Mesenchymal stem cell (in vitro differentiated cells and primary cell): ENCODE measurements at regions not wholly inside any gene's neighbourhood (a gene's known extent, or its start where the extent isn't known, plus 50 kb on each side); places are given as distances from the start of the nearest gene placed in this dataset.

ENCODE experiments used
- DNase-seq: peaks from one replicate; pipeline ENCODE4 v3.0.0-alpha.2; 2013
- H2AFZ ChIP-seq: one replicate; pipeline ENCODE4 v1.6.1; 2013; ENCODE audit warnings: low read depth, mild to moderate bottlenecking, control low read depth, inconsistent platforms, low read length, moderate library complexity
- H2AK5ac ChIP-seq: 2 replicates; pipeline ENCODE4 v1.6.1; 2013; ENCODE audit warnings: low read length, moderate library complexity, mild to moderate bottlenecking, inconsistent platforms; ENCODE audit not compliant: severe bottlenecking
- H2BK120ac ChIP-seq: one replicate; pipeline ENCODE4 v1.6.1; 2013; ENCODE audit warnings: low read depth, mild to moderate bottlenecking, inconsistent platforms, low read length, moderate library complexity
- H2BK12ac ChIP-seq, 2 experiments: one replicate each; pipeline ENCODE4 v1.6.1; 2013; ENCODE audit warnings: inconsistent platforms in 2 of 2, low read length in 2 of 2, mild to moderate bottlenecking in 2 of 2, moderate library complexity in 2 of 2, control low read depth in 1 of 2
- H2BK15ac ChIP-seq: one replicate; pipeline ENCODE4 v1.6.1; 2013; ENCODE audit warnings: mild to moderate bottlenecking, low read depth, inconsistent platforms; ENCODE audit not compliant: poor library complexity, severe bottlenecking
- H2BK5ac ChIP-seq: 2 replicates; pipeline ENCODE4 v1.6.1; 2013; ENCODE audit warnings: low read depth, mild to moderate bottlenecking, low read length, control low read depth, inconsistent platforms; ENCODE audit not compliant: poor library complexity, severe bottlenecking
- H3K14ac ChIP-seq, 2 experiments: one replicate each; pipeline ENCODE4 v1.6.1; 2013; ENCODE audit warnings: inconsistent platforms in 2 of 2, low read length in 2 of 2, control low read depth in 1 of 2, mild to moderate bottlenecking in 1 of 2, moderate library complexity in 1 of 2
- H3K18ac ChIP-seq, 2 experiments: one replicate each; pipeline ENCODE4 v1.6.1; 2013; ENCODE audit warnings: inconsistent platforms in 2 of 2, low read length in 2 of 2, control low read depth in 1 of 2, low read depth in 1 of 2, mild to moderate bottlenecking in 1 of 2
- H3K23ac ChIP-seq, 2 experiments: one replicate each; pipeline ENCODE4 v1.6.1; 2013; ENCODE audit warnings: inconsistent platforms in 2 of 2, low read length in 2 of 2, mild to moderate bottlenecking in 2 of 2, moderate library complexity in 2 of 2, control low read depth in 1 of 2
- H3K27ac ChIP-seq: 2 replicates; pipeline ENCODE4 v1.5.1; 2013; ENCODE audit warnings: mild to moderate bottlenecking, moderate library complexity, low read length, control low read depth, inconsistent platforms; ENCODE audit not compliant: poor library complexity, severe bottlenecking
- H3K27me3 ChIP-seq, 2 experiments: 2 replicates each; pipeline versions ENCODE4 v1.6.1 to v1.7.0; 2013; ENCODE audit warnings: low read length in 2 of 2, mild to moderate bottlenecking in 2 of 2, moderate library complexity in 2 of 2, control low read depth in 1 of 2, inconsistent platforms in 1 of 2; ENCODE audit not compliant: control insufficient read depth in 1 of 2, insufficient read depth in 1 of 2
- H3K36me3 ChIP-seq, 2 experiments: 2 replicates each; pipeline versions ENCODE4 v1.6.1 to v1.7.0; 2013; ENCODE audit warnings: low read length in 2 of 2, control low read depth in 1 of 2, inconsistent platforms in 1 of 2, low read depth in 1 of 2, mild to moderate bottlenecking in 1 of 2; ENCODE audit not compliant: insufficient read depth in 2 of 2, control insufficient read depth in 1 of 2
- H3K4ac ChIP-seq, 2 experiments: one replicate each; pipeline ENCODE4 v1.6.1; 2013; ENCODE audit warnings: inconsistent platforms in 2 of 2, low read length in 2 of 2, mild to moderate bottlenecking in 2 of 2, moderate library complexity in 2 of 2, control low read depth in 1 of 2, low read depth in 1 of 2
- H3K4me1 ChIP-seq: 2 replicates; pipeline ENCODE4 v1.6.1; 2013; ENCODE audit warnings: low read depth, low read length, control low read depth; ENCODE audit not compliant: control insufficient read depth, insufficient read depth
- H3K4me2 ChIP-seq: 2 replicates; pipeline ENCODE4 v1.6.1; 2013; ENCODE audit warnings: low read length, mild to moderate bottlenecking, inconsistent platforms; ENCODE audit not compliant: poor library complexity, severe bottlenecking
- H3K4me3 ChIP-seq, 2 experiments: 2 replicates each; pipeline versions ENCODE4 v1.5.1 to v1.7.0; 2013; ENCODE audit warnings: low read length in 2 of 2, mild to moderate bottlenecking in 2 of 2, control low read depth in 1 of 2, low read depth in 1 of 2; ENCODE audit not compliant: insufficient read depth in 1 of 2
- H3K79me1 ChIP-seq: replicated peaks from 2 replicates; pipeline ENCODE4 v1.6.1; 2013; ENCODE audit warnings: mild to moderate bottlenecking, control low read depth, low read length, inconsistent platforms; ENCODE audit not compliant: poor library complexity, severe bottlenecking
- H3K9ac ChIP-seq: 2 replicates; pipeline ENCODE4 v1.7.0; 2013; ENCODE audit warnings: mild to moderate bottlenecking, low read length, moderate library complexity
- H3K9me3 ChIP-seq: 2 replicates; pipeline ENCODE4 v1.7.0; 2013; ENCODE audit warnings: mild to moderate bottlenecking, low read length; ENCODE audit not compliant: control insufficient read depth
- H4K8ac ChIP-seq: one replicate; pipeline ENCODE4 v1.6.1; 2013; ENCODE audit warnings: inconsistent platforms, mild to moderate bottlenecking, low read length, moderate library complexity
- H4K91ac ChIP-seq: one replicate; pipeline ENCODE4 v1.6.1; 2013; ENCODE audit warnings: mild to moderate bottlenecking, low read length, inconsistent platforms
- WGBS: methylation state at CpG from one replicate; pipeline ENCODE4 v1.1.7; 2013; ENCODE audit warnings: mixed read lengths; 5-methylcytosine and 5-hydroxymethylcytosine counted together

GRCh38 chr11:122398167-122398566 is 257.4 kb upstream of the UBASH3B start:
- Histone ChIP-seq H3K27me3 (peaks cover 0 to 4% of the 10 kb centered on the region in 2 experiments), H3K4me2 (no peak overlapping the region), H2BK120ac (no peak overlapping the region), H3K9me3 (no peaks in the 10 kb centered on the region), H2BK12ac (no peak overlapping the region), H3K4ac (no peak overlapping the region), H2AFZ (no peak overlapping the region), H3K4me3 (no peak overlapping the region), H4K91ac (no peak overlapping the region), H3K36me3 (no peaks in the 10 kb centered on the region), H2BK5ac (no peak overlapping the region), H3K9ac (no peak overlapping the region), H4K8ac (no peak overlapping the region), H3K27ac (no peak overlapping the region), H2BK15ac (no peak overlapping the region), H3K14ac (no peak overlapping the region), H3K23ac (no peak overlapping the region), H3K79me1 (no peaks in the 10 kb centered on the region), H2AK5ac (no peak overlapping the region), H3K4me1 (no peaks in the 10 kb centered on the region), H3K18ac (no peak overlapping the region)
- WGBS, result no CpG with 5 or more reads among the region's 1 CpG
- no peak for DNase-seq

GRCh38 chr11:122395282-122395681 is 260.2 kb upstream of the UBASH3B start:
- no peaks in the 10 kb centered on the region for H3K79me1 ChIP-seq
- H4K8ac ChIP-seq, result no peak overlapping the region
- no peak overlapping the region for H3K27ac ChIP-seq

GRCh38 chr11:122394313-122394712 is 261.2 kb upstream of the UBASH3B start:
- no peak overlapping the region for H2BK120ac ChIP-seq
- H3K9me3 ChIP-seq, result peaks cover 3% of the 10 kb centered on the region
- no peak overlapping the region for H2BK12ac ChIP-seq
- no peaks in the 10 kb centered on the region for H3K4me1 ChIP-seq
- no peak overlapping the region for H3K4ac ChIP-seq
- H3K9ac ChIP-seq, result no peak overlapping the region
- H3K4me2 ChIP-seq, result no peak overlapping the region
- no peaks in the 10 kb centered on the region for H3K36me3 ChIP-seq
- no peak overlapping the region for H2BK5ac ChIP-seq
- no peak overlapping the region for H2AK5ac ChIP-seq
- WGBS, result 84% methylated on average over 3 of the region's 3 CpGs
- no peak overlapping the region for H3K14ac ChIP-seq
- no peak overlapping the region for H3K18ac ChIP-seq
- H4K8ac ChIP-seq, result no peak overlapping the region
- no peak for DNase-seq
- no peak overlapping the region for H3K4me3 ChIP-seq
- H3K27me3 ChIP-seq, result peaks cover 0 to 4% of the 10 kb centered on the region in 2 experiments
- H2AFZ ChIP-seq, result no peak overlapping the region
- no peaks in the 10 kb centered on the region for H3K79me1 ChIP-seq
- H4K91ac ChIP-seq, result no peak overlapping the region
- H2BK15ac ChIP-seq, result no peak overlapping the region
- H3K23ac ChIP-seq, result no peak overlapping the region
- H3K27ac ChIP-seq, result no peak overlapping the region

More at GRCh38 chr11:122395282-122395681, 260.2 kb upstream of the UBASH3B start:
- no peak for DNase-seq
- Histone ChIP-seq H3K4me2 (no peak overlapping the region), H3K23ac (no peak overlapping the region), H3K27me3 (peaks cover 0 to 4% of the 10 kb centered on the region in 2 experiments), H3K4ac (no peak overlapping the region), H3K36me3 (no peaks in the 10 kb centered on the region), H2BK12ac (no peak overlapping the region), H2AK5ac (no peak overlapping the region), H3K4me1 (no peaks in the 10 kb centered on the region), H3K18ac (no peak overlapping the region), H2BK15ac (no peak overlapping the region), H3K14ac (no peak overlapping the region), H3K9me3 (no peaks in the 10 kb centered on the region), H2BK120ac (no peak overlapping the region), H2AFZ (no peak overlapping the region), H2BK5ac (no peak overlapping the region), H3K9ac (no peak overlapping the region), H3K4me3 (no peak overlapping the region), H4K91ac (no peak overlapping the region)
- WGBS, result 100% methylated on average over 1 of the region's 1 CpG

GRCh38 chr11:122393209-122393860 is 262.2 kb upstream of the UBASH3B start:
- Histone ChIP-seq H3K79me1 (no peaks in the 10 kb centered on the region), H3K27ac (no peak overlapping the region), H3K9me3 (peaks cover 3% of the 10 kb centered on the region), H3K14ac (no peak overlapping the region), H3K4ac (no peak overlapping the region), H2BK5ac (no peak overlapping the region), H3K36me3 (no peaks in the 10 kb centered on the region), H3K23ac (no peak overlapping the region), H3K27me3 (peaks cover 0 to 4% of the 10 kb centered on the region in 2 experiments), H3K4me1 (no peaks in the 10 kb centered on the region), H4K8ac (no peak overlapping the region), H3K4me2 (no peak overlapping the region), H2BK15ac (no peak overlapping the region), H3K9ac (no peak overlapping the region), H2BK120ac (no peak overlapping the region), H2BK12ac (no peak overlapping the region), H3K4me3 (no peak overlapping the region), H2AFZ (no peak overlapping the region), H4K91ac (no peak overlapping the region), H3K18ac (no peak overlapping the region), H2AK5ac (no peak overlapping the region)
- WGBS, result 93% methylated on average over 4 of the region's 4 CpGs
- DNase-seq, result no peak
